H54 (cell line): ENCODE measurements at regions not wholly inside any gene's neighbourhood (a gene's known extent, or its start where the extent isn't known, plus 50 kb on each side); places are given as distances from the start of the nearest gene placed in this dataset.

Source experiments
- DNase-seq: peaks from one replicate; pipeline ENCODE4 v3.0.0; 2011; ENCODE audit warnings: low spot score, mixed read lengths; ENCODE audit not compliant: insufficient read length
- FAIRE-seq: peaks from 3 replicates; lab custom pipeline; 2011; peaks lifted over from hg19 to GRCh38; lab: Jason Lieb, UNC
- POLR2A ChIP-seq: IDR thresholded peaks from 2 replicates; pipeline ENCODE4 v1.6.1; 2011; ENCODE audit warnings: low read depth, mild to moderate bottlenecking, low read length

DNA sequence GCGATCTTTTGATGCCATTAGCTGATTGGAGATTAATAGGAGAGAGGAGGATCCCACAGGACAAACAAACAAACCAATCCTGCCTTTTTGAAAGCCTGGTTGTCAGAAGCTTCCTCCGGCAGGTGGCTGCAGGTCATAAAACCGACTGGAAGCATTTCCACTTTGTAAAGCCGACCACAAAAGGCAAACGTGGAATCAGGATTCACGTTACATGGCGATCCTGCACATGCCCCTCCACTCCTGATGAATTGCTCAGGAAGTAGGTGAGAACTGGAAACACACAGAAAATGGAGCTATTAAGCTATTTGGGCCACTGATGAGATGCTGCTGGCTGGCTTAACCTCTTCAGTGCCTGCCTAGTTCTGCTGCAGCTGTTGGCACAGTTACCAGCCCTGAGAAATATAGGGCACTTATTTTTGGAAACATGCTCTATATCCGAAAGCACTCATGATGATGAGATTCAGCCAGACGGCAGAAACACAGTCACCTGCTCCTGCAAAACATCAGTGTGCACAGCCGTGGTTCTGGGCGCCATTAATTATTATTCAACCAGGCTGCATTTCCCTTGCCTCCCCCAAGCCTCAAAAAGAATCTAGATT is 110.3 kb upstream of the ST6GAL2 start:
- TF ChIP-seq POLR2A: no peak
- DNase-seq (no peak), FAIRE-seq (no peak)

DNA sequence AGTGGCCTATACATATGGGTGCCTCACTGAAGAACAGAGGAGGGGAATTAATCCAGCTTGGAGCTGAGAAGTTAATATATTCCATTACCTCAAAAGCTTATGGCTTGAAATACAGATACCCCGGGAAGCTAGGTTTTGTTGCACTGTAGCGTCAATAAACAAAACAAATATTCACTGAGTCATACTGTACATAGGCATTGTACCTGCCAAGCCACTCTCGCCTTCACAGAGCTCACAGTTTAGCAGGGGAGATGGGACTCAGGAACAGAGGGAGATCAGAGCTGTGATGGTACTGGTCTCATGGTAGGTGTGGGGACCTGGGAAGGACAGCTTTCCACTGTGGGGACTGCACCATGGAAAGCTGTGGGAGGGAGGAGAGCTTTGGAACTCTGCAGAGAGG is 111.2 kb upstream of the ST6GAL2 start:
- no peak for DNase-seq
- FAIRE-seq: no peak
- no peak for TF ChIP-seq POLR2A

- DNase-seq (no peak), FAIRE-seq (no peak)
- no peak for TF ChIP-seq POLR2A
Observed at GRCh38 chr2:107001062-107001461, 115.1 kb upstream of the ST6GAL2 start.

DNA sequence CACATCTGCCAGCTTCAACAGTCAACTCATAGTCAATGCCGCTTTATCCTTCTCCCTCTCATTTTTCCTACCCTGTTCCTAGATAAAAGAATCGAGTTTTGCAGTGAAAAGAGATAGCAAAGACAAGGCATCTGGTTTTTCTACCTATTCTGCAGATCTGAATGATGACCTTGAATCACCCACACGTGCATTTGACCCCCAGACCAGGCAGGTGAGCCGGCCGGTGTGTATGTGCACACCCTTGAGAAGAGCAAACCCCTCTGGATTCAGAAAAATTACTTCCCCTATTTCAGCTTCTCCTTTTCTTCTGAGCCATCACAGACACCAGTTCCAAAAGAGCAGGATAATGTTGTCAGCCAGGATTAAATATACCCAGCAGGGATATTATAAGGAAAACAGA is 115.6 kb upstream of the ST6GAL2 start:
- DNase-seq (no peak), FAIRE-seq (no peak)
- TF ChIP-seq POLR2A: no peak

DNA sequence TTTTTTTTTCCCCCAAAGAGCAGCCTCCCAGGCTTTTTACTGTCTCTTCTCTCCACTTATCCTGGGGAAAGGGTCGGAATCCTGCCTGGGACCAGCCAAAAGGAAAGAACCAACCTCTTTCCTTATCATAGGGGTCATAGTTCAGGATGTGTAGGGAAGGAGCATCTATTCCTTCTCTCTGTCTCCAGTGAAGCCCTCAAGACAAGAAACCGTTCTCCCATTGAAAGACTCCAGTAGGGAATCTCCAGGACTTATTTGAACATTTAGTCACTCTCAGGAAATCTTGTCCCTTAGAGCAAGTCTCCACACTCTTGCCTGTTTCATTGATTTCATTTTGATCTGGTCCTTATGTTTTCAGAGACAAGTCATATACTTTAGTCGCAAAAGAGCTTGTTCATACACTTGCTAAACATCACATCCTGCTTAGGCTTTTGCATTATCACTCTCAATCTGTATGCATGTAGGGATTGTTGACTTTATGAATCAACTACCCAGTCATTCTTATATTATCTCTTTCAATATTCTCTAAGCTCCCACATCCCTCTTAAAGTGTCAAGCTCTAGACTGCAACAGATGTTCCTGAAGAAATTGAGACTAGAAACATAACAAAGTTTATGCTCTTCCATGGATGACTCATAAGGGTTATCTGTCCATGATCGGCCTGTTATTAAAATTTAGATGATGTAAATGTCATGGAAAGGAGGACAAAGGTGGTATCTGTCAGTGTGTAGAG is 116.2 kb upstream of the ST6GAL2 start:
- no peak for FAIRE-seq
- DNase-seq: no peak
- no peak for TF ChIP-seq POLR2A

GRCh38 chr2:107002735-107003134 is 116.8 kb upstream of the ST6GAL2 start:
- DNase-seq (no peak), FAIRE-seq (no peak)
- no peak for TF ChIP-seq POLR2A

GRCh38 chr2:107005853-107006252 is 119.9 kb upstream of the ST6GAL2 start:
- FAIRE-seq: no peak
- DNase-seq: no peak
- TF ChIP-seq POLR2A: no peak

DNA sequence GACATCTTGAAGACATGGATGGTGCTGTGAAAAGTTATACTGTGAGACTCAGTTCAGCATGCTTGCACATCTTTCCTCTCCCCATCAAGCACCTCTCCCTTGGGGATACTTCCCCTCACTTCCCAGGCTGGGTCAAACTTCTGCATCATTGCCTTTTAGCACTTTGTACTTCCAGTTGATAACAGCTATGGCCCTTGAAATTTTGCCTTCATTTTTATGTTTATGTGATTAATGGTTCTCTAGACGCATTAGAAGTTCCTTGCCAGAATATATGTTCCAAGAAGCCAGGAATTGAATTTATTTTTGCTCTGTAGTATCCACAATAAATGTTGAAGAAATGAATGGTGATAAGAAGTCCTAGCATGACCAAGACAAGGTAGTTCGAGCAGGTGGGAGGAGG is 120.9 kb upstream of the ST6GAL2 start:
- FAIRE-seq (no peak), DNase-seq (no peak)
- no peak for TF ChIP-seq POLR2A

GRCh38 chr2:107007927-107008326 is 122.0 kb upstream of the ST6GAL2 start:
- FAIRE-seq: no peak
- no peak for TF ChIP-seq POLR2A
- DNase-seq: no peak

DNA sequence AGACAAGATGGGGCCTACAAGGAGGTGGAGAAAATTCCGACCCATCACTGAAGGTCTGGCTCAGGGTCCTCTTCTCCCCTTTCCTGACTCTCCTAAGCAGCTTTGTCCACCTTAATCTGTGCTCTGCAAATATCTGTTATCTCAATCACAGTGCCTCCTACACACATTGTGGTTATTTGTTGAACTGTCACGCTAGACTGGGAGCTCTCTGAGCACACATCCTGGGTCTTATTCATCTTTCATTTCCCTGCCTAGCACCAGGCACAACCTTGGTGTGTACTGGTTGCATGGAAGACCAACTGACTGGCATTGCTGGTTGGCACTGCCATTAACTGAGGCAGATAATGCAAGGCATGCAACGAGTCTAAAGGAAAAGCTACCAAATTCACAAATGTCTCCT is 122.9 kb upstream of the ST6GAL2 start:
- no peak for DNase-seq
- FAIRE-seq: no peak
- TF ChIP-seq POLR2A: no peak

GRCh38 chr2:107009275-107009674 is 123.3 kb upstream of the ST6GAL2 start:
- DNase-seq (no peak), FAIRE-seq (no peak)
- no peak for TF ChIP-seq POLR2A

DNA sequence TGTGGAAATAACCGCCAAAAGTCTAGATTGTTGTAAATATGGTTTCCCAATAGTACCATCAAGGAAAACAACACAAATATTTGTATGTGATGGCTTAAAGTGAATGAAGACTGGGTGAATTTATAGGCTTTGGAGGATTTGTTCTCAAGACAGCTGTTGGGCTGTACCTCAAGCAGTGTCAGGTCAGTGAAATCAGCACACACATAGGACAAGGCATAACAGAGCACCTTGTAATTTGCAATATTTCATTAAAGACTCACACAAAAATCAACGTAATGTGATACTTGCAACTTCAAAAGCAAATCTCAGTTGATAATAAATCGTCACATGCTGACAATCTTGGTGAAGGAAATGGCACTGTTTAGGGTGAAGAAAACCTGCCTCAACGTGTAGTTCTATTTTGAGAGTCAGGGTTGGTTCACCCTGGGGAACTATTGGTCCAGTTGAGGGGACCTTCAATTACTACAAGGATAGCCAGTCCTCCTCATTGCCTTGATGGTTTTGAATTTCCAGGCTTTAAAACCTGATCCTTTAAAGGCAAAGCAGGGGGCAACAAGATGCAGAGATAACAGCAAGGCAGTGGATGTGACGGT is 126.8 kb upstream of the ST6GAL2 start:
- no peak for FAIRE-seq
- no peak for DNase-seq
- TF ChIP-seq POLR2A: no peak

DNA sequence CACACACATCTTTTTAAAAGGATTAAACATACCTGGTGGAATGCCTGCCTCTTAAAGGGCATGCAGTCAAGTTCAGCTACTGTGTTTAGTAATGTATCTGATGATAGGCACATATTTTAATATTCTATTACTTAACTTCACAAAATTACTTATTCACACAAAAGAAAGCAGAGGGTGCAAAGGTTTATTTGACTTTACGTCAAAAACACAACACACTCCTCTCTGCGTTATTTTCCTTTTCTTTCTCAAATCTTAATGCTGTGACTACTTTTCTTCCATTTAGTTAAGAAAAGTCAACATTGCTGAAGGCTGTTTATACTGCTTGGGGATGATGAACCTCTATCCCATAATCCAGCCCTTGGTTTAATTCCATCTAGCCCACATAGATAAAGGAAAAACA is 127.9 kb upstream of the ST6GAL2 start:
- no peak for FAIRE-seq
- TF ChIP-seq POLR2A: no peak
- DNase-seq: no peak

DNA sequence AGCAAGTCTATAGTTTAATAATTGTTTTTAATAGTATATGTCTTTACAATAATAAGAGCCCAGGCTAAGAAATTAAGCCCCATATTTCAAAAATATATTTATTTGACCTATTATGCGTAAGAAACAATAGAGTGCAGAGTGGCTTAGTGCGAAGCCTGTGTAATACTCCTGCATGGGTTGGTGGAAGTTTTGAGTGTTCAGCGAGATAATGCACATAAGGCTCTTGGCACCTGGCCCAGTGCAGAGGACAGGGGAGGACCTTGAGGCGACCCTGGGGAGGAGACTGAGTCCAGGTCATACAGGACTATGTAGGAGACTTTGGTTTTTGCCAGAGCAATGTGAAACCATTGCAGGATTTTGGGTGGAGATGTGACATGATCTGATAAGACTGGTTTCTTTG is 132.4 kb upstream of the ST6GAL2 start:
- no peak for DNase-seq
- FAIRE-seq: no peak
- TF ChIP-seq POLR2A: no peak

GRCh38 chr2:107020392-107020791 is 134.4 kb upstream of the ST6GAL2 start:
- DNase-seq (no peak), FAIRE-seq (no peak)
- TF ChIP-seq POLR2A: no peak
